Trophoblast cell (in vitro differentiated cells and primary cell): ENCODE measurements at regions not wholly inside any gene's neighbourhood (a gene's known extent, or its start where the extent isn't known, plus 50 kb on each side); places are given as distances from the start of the nearest gene placed in this dataset.

Source experiments
- DNase-seq, 2 donors: peaks; one replicate each; pipeline ENCODE4 v3.0.0-alpha.2; 2016
- H2AFZ ChIP-seq: 2 replicates; pipeline ENCODE4 v1.6.1; 2013; ENCODE audit warnings: low read length, moderate library complexity, mild to moderate bottlenecking; ENCODE audit not compliant: insufficient read depth, poor library complexity
- H2AK5ac ChIP-seq: 2 replicates; pipeline ENCODE4 v1.6.1; 2013; ENCODE audit warnings: mild to moderate bottlenecking, low read length
- H2BK120ac ChIP-seq: 2 replicates; pipeline ENCODE4 v1.6.1; 2013; ENCODE audit warnings: low read length, mild to moderate bottlenecking, moderate library complexity; ENCODE audit not compliant: insufficient read depth, poor library complexity
- H2BK12ac ChIP-seq: 2 replicates; pipeline ENCODE4 v1.6.1; 2013; ENCODE audit warnings: mild to moderate bottlenecking, low read length, moderate library complexity
- H2BK5ac ChIP-seq: 2 replicates; pipeline ENCODE4 v1.6.1; 2013; ENCODE audit warnings: low read length, low read depth, moderate library complexity, mild to moderate bottlenecking; ENCODE audit not compliant: poor library complexity
- H3K14ac ChIP-seq: 2 replicates; pipeline ENCODE4 v1.6.1; 2013; ENCODE audit warnings: mild to moderate bottlenecking, low read length
- H3K18ac ChIP-seq: 2 replicates; pipeline ENCODE4 v1.6.1; 2013; ENCODE audit warnings: mild to moderate bottlenecking, low read length
- H3K23ac ChIP-seq: 2 replicates; pipeline ENCODE4 v1.6.1; 2013; ENCODE audit warnings: low read length
- H3K27ac ChIP-seq: 2 replicates; pipeline ENCODE4 v1.5.1; 2013; ENCODE audit warnings: low read depth, mild to moderate bottlenecking, inconsistent platforms, low read length, moderate library complexity
- H3K27me3 ChIP-seq: 2 replicates; pipeline ENCODE4 v1.6.1; 2013; ENCODE audit warnings: inconsistent platforms, mild to moderate bottlenecking, low read length, moderate library complexity; ENCODE audit not compliant: insufficient read depth
- H3K36me3 ChIP-seq, 2 experiments: 1 replicate in 1 of 2; 2 replicates in 1 of 2; pipeline ENCODE4 v1.6.1; 2013; ENCODE audit warnings: low read length in 2 of 2, mild to moderate bottlenecking in 2 of 2, moderate library complexity in 1 of 2; ENCODE audit not compliant: insufficient read depth in 2 of 2, control insufficient read depth in 1 of 2
- H3K4ac ChIP-seq: 2 replicates; pipeline ENCODE4 v1.6.1; 2013; ENCODE audit warnings: low read depth, mild to moderate bottlenecking, low read length, moderate library complexity
- H3K4me1 ChIP-seq, 2 experiments: 1 replicate in 1 of 2; 2 replicates in 1 of 2; pipeline ENCODE4 v1.6.1; 2013; ENCODE audit warnings: low read length in 2 of 2, mild to moderate bottlenecking in 2 of 2, moderate library complexity in 1 of 2; ENCODE audit not compliant: insufficient read depth in 2 of 2, control insufficient read depth in 1 of 2
- H3K4me2 ChIP-seq: 2 replicates; pipeline ENCODE4 v1.6.1; 2013; ENCODE audit warnings: inconsistent platforms, mild to moderate bottlenecking, low read length, moderate library complexity
- H3K4me3 ChIP-seq: 2 replicates; pipeline ENCODE4 v1.5.1; 2013; ENCODE audit warnings: mild to moderate bottlenecking, low read depth, low read length, inconsistent platforms
- H3K79me1 ChIP-seq: one replicate; pipeline ENCODE4 v1.6.1; 2013; ENCODE audit warnings: low read length
- H3K79me2 ChIP-seq: 2 replicates; pipeline ENCODE4 v1.6.1; 2013; ENCODE audit warnings: low read length, mild to moderate bottlenecking; ENCODE audit not compliant: control insufficient read depth, insufficient read depth, poor library complexity
- H3K9ac ChIP-seq: 2 replicates; pipeline ENCODE4 v1.6.1; 2013; ENCODE audit warnings: mild to moderate bottlenecking, low read length
- H3K9me3 ChIP-seq: 2 replicates; pipeline ENCODE4 v1.6.1; 2013; ENCODE audit warnings: low read depth, mild to moderate bottlenecking, control low read depth, inconsistent platforms, low read length; ENCODE audit not compliant: insufficient read depth
- H4K12ac ChIP-seq: 2 replicates; pipeline ENCODE4 v1.6.1; 2013; ENCODE audit warnings: low read depth, mild to moderate bottlenecking, low read length, moderate library complexity
- H4K8ac ChIP-seq: 2 replicates; pipeline ENCODE4 v1.6.1; 2013; ENCODE audit warnings: low read depth, mild to moderate bottlenecking, low read length, moderate library complexity
- H4K91ac ChIP-seq: one replicate; pipeline ENCODE4 v1.6.1; 2013; ENCODE audit warnings: low read depth, mild to moderate bottlenecking, low read length, moderate library complexity
- WGBS: extraction: QIAGEN DNeasy Blood & Tissue Kit; methylation state at CpG from one replicate; pipeline ENCODE4 v1.1.7; 2013; ENCODE audit warnings: missing lambda C conversion rate; ENCODE audit not compliant: insufficient read length, insufficient coverage; ENCODE audit errors: extremely low coverage; 5-methylcytosine and 5-hydroxymethylcytosine counted together

DNA sequence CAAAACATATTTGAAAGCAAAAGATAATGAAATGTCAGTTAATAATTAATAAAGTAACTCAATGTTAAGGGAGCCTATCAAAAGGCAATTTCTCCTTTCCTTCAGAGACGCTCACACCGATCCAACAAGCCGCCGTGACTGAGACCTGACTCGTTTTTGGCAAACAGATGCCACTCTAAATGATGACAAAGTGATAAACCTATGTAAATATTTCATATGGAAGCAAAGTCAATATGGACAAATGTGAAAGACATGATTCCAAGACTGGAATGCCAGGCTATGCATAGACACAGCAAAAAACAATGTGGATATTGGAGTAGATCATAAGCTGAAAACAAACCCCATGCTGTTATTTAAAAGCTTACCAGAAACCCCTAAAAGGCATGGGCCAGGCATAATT, 137.2 kb upstream of the SUCLG2 start:
- Histone ChIP-seq H3K27me3 (no peaks in the 10 kb centered on the region), H3K9ac (no peak overlapping the region), H3K9me3 (no peaks in the 10 kb centered on the region), H3K4me2 (no peak overlapping the region), H3K27ac (no peak overlapping the region), H2BK5ac (no peak overlapping the region), H4K12ac (no peak overlapping the region), H3K4me3 (no peak overlapping the region), H2AFZ (no peak overlapping the region), H3K79me1 (no peaks in the 10 kb centered on the region), H3K14ac (no peak overlapping the region), H3K23ac (no peak overlapping the region), H3K4me1 (no peaks in the 10 kb centered on the region), H3K36me3 (no peaks in the 10 kb centered on the region), H3K79me2 (no peaks in the 10 kb centered on the region), H4K91ac (no peak overlapping the region), H2BK120ac (no peak overlapping the region), H3K4ac (no peak overlapping the region), H2BK12ac (no peak overlapping the region), H4K8ac (no peak overlapping the region), H2AK5ac (no peak overlapping the region), H3K18ac (no peak overlapping the region)
- no peak for DNase-seq
- WGBS = no CpG with 5 or more reads among the region's 5 CpGs

DNA sequence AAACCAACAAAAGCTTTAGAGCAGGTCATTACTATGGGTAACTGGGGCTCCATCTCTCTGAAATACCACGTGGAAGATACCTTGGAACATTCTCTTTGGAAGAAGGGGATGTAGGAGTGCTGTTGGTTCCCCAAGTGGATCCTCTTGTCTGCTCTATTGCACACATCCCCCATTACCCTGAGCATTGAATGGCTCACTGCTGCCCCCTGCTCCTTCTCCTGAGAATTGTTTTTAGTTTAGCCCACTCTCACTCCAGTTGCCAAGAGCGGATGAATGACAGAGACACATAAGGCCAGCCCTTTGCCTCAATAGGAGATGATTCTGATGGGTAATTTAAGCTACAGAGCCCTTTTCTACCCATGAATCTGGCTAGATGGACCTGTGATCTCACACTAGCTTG, 135.6 kb upstream of the SUCLG2 start:
- no peak overlapping the region for H2BK120ac ChIP-seq
- no peak overlapping the region for H3K9ac ChIP-seq
- no peak overlapping the region for H3K23ac ChIP-seq
- H4K12ac ChIP-seq = no peak overlapping the region
- no peaks in the 10 kb centered on the region for H3K79me1 ChIP-seq
- no peak overlapping the region for H3K27ac ChIP-seq
- no peak overlapping the region for H3K4me2 ChIP-seq
- DNase-seq = peak; percentile 26 to 59
- WGBS = no CpG with 5 or more reads among the region's 2 CpGs
- no peaks in the 10 kb centered on the region for H3K4me1 ChIP-seq
- H3K4me3 ChIP-seq = no peak overlapping the region
- no peaks in the 10 kb centered on the region for H3K79me2 ChIP-seq
- H3K4ac ChIP-seq = no peak overlapping the region
- no peaks in the 10 kb centered on the region for H3K9me3 ChIP-seq
- H3K14ac ChIP-seq = no peak overlapping the region
- H2AK5ac ChIP-seq = no peak overlapping the region
- no peak overlapping the region for H2BK5ac ChIP-seq
- no peaks in the 10 kb centered on the region for H3K27me3 ChIP-seq
- H3K36me3 ChIP-seq = no peaks in the 10 kb centered on the region
- H2AFZ ChIP-seq = no peak overlapping the region
- no peak overlapping the region for H4K91ac ChIP-seq
- no peak overlapping the region for H4K8ac ChIP-seq
- H2BK12ac ChIP-seq = no peak overlapping the region
- no peak overlapping the region for H3K18ac ChIP-seq

DNA sequence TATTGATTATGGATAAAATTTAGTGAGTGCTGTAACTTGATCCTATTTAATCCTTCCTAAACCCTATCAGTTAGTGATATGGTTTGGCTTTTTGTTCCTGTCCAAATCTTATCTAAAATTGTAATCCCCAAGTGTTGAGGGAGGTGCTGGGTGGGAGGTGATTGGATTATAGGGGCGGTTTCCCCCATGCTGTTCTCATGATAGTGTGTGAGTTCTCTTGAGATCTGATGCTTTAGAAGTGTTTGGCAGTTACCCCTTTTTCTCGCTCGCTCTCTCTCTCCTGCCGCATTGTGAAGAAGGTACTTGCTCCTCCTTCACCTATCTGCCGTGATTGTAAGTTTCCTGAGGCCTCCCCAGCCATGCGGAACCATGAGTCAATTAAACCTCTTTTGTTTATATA, 134.0 kb upstream of the SUCLG2 start:
- Histone ChIP-seq H3K4me1 (no peaks in the 10 kb centered on the region), H3K79me1 (no peaks in the 10 kb centered on the region), H4K12ac (no peak overlapping the region), H3K4me3 (no peak overlapping the region), H3K9me3 (no peaks in the 10 kb centered on the region), H2BK5ac (no peak overlapping the region), H3K4me2 (no peak overlapping the region), H3K27me3 (no peaks in the 10 kb centered on the region), H2AFZ (no peak overlapping the region), H4K91ac (no peak overlapping the region), H4K8ac (no peak overlapping the region), H2AK5ac (no peak overlapping the region), H2BK12ac (no peak overlapping the region), H3K18ac (no peak overlapping the region), H3K9ac (no peak overlapping the region), H3K14ac (no peak overlapping the region), H2BK120ac (no peak overlapping the region), H3K36me3 (no peaks in the 10 kb centered on the region), H3K4ac (no peak overlapping the region), H3K79me2 (no peaks in the 10 kb centered on the region), H3K23ac (no peak overlapping the region), H3K27ac (no peak overlapping the region)
- DNase-seq = no peak
- WGBS = no CpG with 5 or more reads among the region's 6 CpGs

DNA sequence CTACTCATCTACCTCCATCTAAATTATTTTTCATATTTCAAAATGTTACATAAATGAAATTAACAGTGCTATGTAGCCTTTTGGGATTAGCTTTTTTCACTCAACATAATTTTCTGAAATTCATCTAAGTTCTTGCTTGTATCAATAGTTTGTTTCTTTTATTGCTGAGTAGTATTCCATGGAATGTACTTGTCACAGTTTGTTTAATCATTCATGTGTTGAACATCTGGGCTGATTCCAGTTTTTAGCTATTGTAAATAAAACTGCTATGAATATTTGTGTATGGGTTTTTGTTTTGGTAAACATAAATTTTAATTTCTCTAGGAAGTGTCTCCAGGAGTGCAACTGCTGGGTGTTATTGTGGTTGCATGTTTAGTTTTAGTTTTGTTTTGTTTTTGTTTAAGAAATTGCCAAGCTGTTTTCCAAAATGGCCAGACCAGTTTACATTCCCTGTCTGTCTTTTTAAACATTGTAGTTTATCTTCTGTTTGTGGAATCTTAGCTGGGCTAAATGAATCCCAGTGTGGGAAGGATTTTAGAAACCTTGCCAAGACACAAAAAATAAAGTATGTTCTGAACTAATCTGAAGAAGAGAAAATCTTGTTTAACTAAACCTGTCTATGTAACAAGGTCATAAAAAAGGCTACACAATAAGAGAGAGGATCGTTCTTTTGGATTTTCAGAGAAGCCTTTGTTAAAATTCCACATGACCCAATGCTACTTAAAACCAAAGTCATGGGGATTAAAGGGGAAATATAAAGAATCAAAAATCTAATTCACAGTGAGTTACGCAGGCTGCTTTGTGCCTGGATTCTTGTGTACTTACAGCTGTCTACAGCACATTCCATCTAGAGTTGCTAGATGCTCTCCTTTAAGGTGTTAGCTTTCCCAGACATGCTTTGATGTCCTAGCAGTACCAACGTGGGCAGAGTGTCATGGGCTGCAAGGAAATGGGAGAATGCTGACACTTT, 129.2 kb upstream of the SUCLG2 start:
- Histone ChIP-seq H3K27ac (no peak overlapping the region), H3K18ac (no peak overlapping the region), H3K27me3 (no peaks in the 10 kb centered on the region), H2BK120ac (no peak overlapping the region), H3K9ac (no peak overlapping the region), H2BK5ac (no peak overlapping the region), H3K23ac (no peak overlapping the region), H4K91ac (no peak overlapping the region), H3K79me1 (no peaks in the 10 kb centered on the region), H3K4me2 (no peak overlapping the region), H3K79me2 (no peaks in the 10 kb centered on the region), H3K4me3 (no peak overlapping the region), H3K9me3 (peaks cover 3% of the 10 kb centered on the region), H4K8ac (no peak overlapping the region), H2AFZ (no peak overlapping the region), H3K14ac (no peak overlapping the region), H2AK5ac (no peak overlapping the region), H3K36me3 (no peaks in the 10 kb centered on the region), H3K4ac (no peak overlapping the region), H4K12ac (no peak overlapping the region), H2BK12ac (no peak overlapping the region), H3K4me1 (no peaks in the 10 kb centered on the region)
- DNase-seq = no peak
- no CpG with 5 or more reads among the region's 3 CpGs for WGBS
